ENCODE measurements at regions not wholly inside any gene's neighbourhood (a gene's known extent, or its start where the extent isn't known, plus 50 kb on each side); places are given as distances from the start of the nearest gene placed in this dataset.

- TF ChIP-seq, protein P1, sequence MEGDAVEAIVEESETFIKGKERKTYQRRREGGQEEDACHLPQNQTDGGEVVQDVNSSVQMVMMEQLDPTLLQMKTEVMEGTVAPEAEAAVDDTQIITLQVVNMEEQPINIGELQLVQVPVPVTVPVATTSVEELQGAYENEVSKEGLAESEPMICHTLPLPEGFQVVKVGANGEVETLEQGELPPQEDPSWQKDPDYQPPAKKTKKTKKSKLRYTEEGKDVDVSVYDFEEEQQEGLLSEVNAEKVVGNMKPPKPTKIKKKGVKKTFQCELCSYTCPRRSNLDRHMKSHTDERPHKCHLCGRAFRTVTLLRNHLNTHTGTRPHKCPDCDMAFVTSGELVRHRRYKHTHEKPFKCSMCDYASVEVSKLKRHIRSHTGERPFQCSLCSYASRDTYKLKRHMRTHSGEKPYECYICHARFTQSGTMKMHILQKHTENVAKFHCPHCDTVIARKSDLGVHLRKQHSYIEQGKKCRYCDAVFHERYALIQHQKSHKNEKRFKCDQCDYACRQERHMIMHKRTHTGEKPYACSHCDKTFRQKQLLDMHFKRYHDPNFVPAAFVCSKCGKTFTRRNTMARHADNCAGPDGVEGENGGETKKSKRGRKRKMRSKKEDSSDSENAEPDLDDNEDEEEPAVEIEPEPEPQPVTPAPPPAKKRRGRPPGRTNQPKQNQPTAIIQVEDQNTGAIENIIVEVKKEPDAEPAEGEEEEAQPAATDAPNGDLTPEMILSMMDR (IDR thresholded peaks at IDR 0.05; ENCODE audit: low read length): no peak
- no peak for TF ChIP-seq EZH2 (IDR thresholded peaks at IDR 0.05; ENCODE audit: borderline replicate concordance, low read length)
These were observed 243.2 kb upstream of the SUCLG2 start for GRCh38 chr3:67897351-67898336.

Measured in OCI-LY1 (cell line).